ENCODE measurements at regions not wholly inside any gene's neighbourhood (a gene's known extent, or its start where the extent isn't known, plus 50 kb on each side); places are given as distances from the start of the nearest gene placed in this dataset.

GRCh38 chr9:79352322-79352721 is 219.4 kb upstream of the TLE4 start:
- no peak for TF ChIP-seq CTCF (IDR thresholded peaks at IDR 0.05; ENCODE audit: extremely low read depth in 1 of 2, insufficient read depth in 1 of 2, low read depth in 1 of 2, low read length in 2 of 2)
- TF ChIP-seq POLR2AphosphoS5 (IDR thresholded peaks at IDR 0.05; ENCODE audit: insufficient read depth, low read depth, low read length), result no peak
- no peak for TF ChIP-seq MYC (IDR thresholded peaks at IDR 0.05; ENCODE audit: low read depth, low read length)
- TF ChIP-seq POLR2A (IDR thresholded peaks at IDR 0.05; ENCODE audit: low read depth, low read length), result no peak
- no peak for TF ChIP-seq EZH2 (IDR thresholded peaks at IDR 0.05; ENCODE audit: borderline replicate concordance, low read depth, low read length, severe bottlenecking)
- no peak for TF ChIP-seq MAX (IDR thresholded peaks at IDR 0.05; ENCODE audit: insufficient read depth, insufficient read length)
- no peak for TF ChIP-seq JUN (IDR thresholded peaks at IDR 0.05; ENCODE audit: borderline replicate concordance, insufficient read depth, insufficient read length, low read depth)
